ENCODE measurements at regions not wholly inside any gene's neighbourhood (a gene's known extent, or its start where the extent isn't known, plus 50 kb on each side); places are given as distances from the start of the nearest gene placed in this dataset.
A peak's percentile ranks its signal among the peaks of the same experiment; 100 is the strongest.

DNA sequence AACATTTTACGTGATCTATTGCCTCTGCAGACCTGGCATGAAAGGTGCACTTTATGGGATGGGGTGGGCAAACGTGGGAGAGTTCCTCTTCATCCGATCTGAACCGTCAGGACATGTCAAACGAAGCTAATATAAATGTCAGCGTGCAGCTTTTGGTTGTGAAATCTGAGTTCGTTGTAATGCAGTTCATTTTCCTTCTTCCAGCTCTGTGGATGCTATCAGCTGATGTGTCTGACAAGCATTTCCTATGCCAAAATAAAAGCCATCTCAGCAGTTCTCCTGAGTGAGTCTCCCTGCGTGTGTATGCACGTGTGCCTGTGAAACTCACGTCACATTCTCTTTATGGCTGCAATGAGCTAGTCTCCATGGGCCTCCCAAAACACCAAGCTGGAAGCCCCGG lies 512.3 kb downstream of the MCTP2 start:
- Histone ChIP-seq H2AFZ (ENCODE audit: low read length) (no peak overlapping the region), H3K27me3 (ENCODE audit: control insufficient read depth in 1 of 2, insufficient read depth in 2 of 2, low read length in 2 of 2) (no peaks in the 10 kb centered on the region), H3K9ac (ENCODE audit: insufficient read depth, low read depth, low read length) (no peak overlapping the region), H4K20me1 (ENCODE audit: insufficient read depth, low read length) (no peaks in the 10 kb centered on the region), H3K36me3 (replicated peaks in 1 of 2; ENCODE audit: control insufficient read depth in 1 of 2, insufficient read depth in 2 of 2, low read length in 2 of 2) (no peaks in the 10 kb centered on the region), H3K27ac (ENCODE audit: extremely low read length, insufficient read depth, low read length) (no peak overlapping the region), H3K79me2 (ENCODE audit: insufficient read depth, low read length) (no peaks in the 10 kb centered on the region), H3K4me1 (ENCODE audit: insufficient read depth, low read length) (no peaks in the 10 kb centered on the region), H3K9me3 (ENCODE audit: low read length) (no peaks in the 10 kb centered on the region), H3K4me3 (replicated peaks in 1 of 3; ENCODE audit: insufficient read depth in 1 of 3, low read depth in 2 of 3, low read length in 3 of 3) (no peak overlapping the region), H3K4me2 (ENCODE audit: low read depth, low read length) (no peak overlapping the region)
- in situ Hi-C loops (cut with HindIII; ENCODE audit: extremely low pct_ligation_motif_present, low pct_unique_long_range_greater_than_20kb), result no loop called here
- ChIA-PET POLR2A (no interaction called here), CTCF (ENCODE audit: low intra/inter-chr PET ratio, low total read pairs) (no interaction called here)
- TF ChIP-seq, protein P1, sequence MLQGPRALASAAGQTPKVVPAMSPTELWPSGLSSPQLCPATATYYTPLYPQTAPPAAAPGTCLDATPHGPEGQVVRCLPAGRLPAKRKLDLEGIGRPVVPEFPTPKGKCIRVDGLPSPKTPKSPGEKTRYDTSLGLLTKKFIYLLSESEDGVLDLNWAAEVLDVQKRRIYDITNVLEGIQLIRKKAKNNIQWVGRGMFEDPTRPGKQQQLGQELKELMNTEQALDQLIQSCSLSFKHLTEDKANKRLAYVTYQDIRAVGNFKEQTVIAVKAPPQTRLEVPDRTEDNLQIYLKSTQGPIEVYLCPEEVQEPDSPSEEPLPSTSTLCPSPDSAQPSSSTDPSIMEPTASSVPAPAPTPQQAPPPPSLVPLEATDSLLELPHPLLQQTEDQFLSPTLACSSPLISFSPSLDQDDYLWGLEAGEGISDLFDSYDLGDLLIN (CRISPR knock-in tag; IDR thresholded peaks at IDR 0.05; ENCODE audit: borderline replicate concordance), result no peak
- peak in 1 of 2 experiments; percentile 66; a peak in 3 of 4 replicates for TF ChIP-seq MAFK (conservative IDR thresholded peaks at IDR 0.05 in 1 of 2, IDR thresholded peaks at IDR 0.05 in 1 of 2; ENCODE audit: low read length in 2 of 2)
- TF ChIP-seq MAFF (IDR thresholded peaks at IDR 0.05; ENCODE audit: low read depth, low read length), result peak; percentile 33; the same call in 1 of the 2 replicates
- intact Hi-C loops (cut with micrococcal nuclease; ENCODE audit: unreplicated experiment), result no loop called here
- DNase-seq (ENCODE audit: low spot score), result no peak
- FAIRE-seq, result no peak
- WGBS (ENCODE audit: low lambda C conversion rate), result 8% methylated on average over 10 of the region's 11 CpGs
- no peak for ATAC-seq
- BruUV-seq (replicated peaks), result no TSS peak

DNA sequence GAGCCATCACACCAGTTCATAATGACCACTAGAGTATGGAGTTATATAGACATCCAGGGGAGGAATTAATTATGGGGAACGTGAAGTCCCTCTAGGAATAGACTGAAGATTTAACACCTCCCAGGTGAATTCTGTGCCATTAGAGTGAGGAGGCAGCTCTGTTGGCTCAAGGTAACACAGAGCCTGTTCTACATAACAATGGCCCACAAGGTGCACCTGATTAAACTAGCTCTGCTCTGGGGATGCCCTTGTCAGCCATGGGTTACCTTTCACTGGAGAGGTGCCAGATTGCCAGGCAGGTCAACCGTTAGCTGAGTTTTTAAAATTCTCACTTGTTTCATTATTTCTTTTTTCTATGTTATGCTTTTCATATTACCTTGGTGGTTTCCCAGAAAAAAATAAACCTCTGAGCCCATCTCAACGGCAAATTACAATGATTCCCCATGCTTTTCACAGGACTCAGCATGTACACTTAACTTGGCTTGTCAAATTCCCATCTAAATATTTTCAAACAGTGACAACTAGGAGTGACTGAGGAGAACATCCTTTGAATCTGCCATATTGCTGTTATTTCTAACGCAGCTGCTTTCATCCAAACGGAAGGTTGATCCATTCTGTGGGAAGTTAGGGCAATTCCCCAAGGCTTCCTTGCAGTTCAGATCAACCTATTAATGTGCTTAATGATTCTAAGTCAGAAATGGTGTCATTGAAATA lies 512.9 kb downstream of the MCTP2 start:
- no peak for ATAC-seq
- Histone ChIP-seq H3K79me2 (ENCODE audit: insufficient read depth, low read length) (no peaks in the 10 kb centered on the region), H3K4me1 (ENCODE audit: insufficient read depth, low read length) (no peaks in the 10 kb centered on the region), H3K4me3 (replicated peaks in 1 of 3; ENCODE audit: insufficient read depth in 1 of 3, low read depth in 2 of 3, low read length in 3 of 3) (no peak overlapping the region), H3K4me2 (ENCODE audit: low read depth, low read length) (no peak overlapping the region), H3K9ac (ENCODE audit: insufficient read depth, low read depth, low read length) (no peak overlapping the region), H3K27me3 (ENCODE audit: control insufficient read depth in 1 of 2, insufficient read depth in 2 of 2, low read length in 2 of 2) (no peaks in the 10 kb centered on the region), H3K9me3 (ENCODE audit: low read length) (no peaks in the 10 kb centered on the region), H2AFZ (ENCODE audit: low read length) (no peak overlapping the region), H3K27ac (ENCODE audit: extremely low read length, insufficient read depth, low read length) (no peak overlapping the region), H4K20me1 (ENCODE audit: insufficient read depth, low read length) (no peaks in the 10 kb centered on the region), H3K36me3 (replicated peaks in 1 of 2; ENCODE audit: control insufficient read depth in 1 of 2, insufficient read depth in 2 of 2, low read length in 2 of 2) (no peaks in the 10 kb centered on the region)
- ChIA-PET POLR2A (no interaction called here), CTCF (ENCODE audit: low intra/inter-chr PET ratio, low total read pairs) (no interaction called here)
- intact Hi-C loops (cut with micrococcal nuclease; ENCODE audit: unreplicated experiment) (no loop called here), in situ Hi-C loops (cut with HindIII; ENCODE audit: extremely low pct_ligation_motif_present, low pct_unique_long_range_greater_than_20kb) (no loop called here)
- no peak for DNase-seq (ENCODE audit: low spot score)
- no peak for FAIRE-seq
- no TSS peak for BruUV-seq (replicated peaks)
- no peak for TF ChIP-seq MBD4 (IDR thresholded peaks at IDR 0.05; ENCODE audit: borderline replicate concordance, low read length)
- TF ChIP-seq, protein P2, sequence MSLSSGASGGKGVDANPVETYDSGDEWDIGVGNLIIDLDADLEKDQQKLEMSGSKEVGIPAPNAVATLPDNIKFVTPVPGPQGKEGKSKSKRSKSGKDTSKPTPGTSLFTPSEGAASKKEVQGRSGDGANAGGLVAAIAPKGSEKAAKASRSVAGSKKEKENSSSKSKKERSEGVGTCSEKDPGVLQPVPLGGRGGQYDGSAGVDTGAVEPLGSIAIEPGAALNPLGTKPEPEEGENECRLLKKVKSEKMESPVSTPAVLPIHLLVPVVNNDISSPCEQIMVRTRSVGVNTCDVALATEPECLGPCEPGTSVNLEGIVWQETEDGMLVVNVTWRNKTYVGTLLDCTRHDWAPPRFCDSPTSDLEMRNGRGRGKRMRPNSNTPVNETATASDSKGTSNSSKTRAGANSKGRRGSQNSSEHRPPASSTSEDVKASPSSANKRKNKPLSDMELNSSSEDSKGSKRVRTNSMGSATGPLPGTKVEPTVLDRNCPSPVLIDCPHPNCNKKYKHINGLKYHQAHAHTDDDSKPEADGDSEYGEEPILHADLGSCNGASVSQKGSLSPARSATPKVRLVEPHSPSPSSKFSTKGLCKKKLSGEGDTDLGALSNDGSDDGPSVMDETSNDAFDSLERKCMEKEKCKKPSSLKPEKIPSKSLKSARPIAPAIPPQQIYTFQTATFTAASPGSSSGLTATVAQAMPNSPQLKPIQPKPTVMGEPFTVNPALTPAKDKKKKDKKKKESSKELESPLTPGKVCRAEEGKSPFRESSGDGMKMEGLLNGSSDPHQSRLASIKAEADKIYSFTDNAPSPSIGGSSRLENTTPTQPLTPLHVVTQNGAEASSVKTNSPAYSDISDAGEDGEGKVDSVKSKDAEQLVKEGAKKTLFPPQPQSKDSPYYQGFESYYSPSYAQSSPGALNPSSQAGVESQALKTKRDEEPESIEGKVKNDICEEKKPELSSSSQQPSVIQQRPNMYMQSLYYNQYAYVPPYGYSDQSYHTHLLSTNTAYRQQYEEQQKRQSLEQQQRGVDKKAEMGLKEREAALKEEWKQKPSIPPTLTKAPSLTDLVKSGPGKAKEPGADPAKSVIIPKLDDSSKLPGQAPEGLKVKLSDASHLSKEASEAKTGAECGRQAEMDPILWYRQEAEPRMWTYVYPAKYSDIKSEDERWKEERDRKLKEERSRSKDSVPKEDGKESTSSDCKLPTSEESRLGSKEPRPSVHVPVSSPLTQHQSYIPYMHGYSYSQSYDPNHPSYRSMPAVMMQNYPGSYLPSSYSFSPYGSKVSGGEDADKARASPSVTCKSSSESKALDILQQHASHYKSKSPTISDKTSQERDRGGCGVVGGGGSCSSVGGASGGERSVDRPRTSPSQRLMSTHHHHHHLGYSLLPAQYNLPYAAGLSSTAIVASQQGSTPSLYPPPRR (CRISPR knock-in tag; IDR thresholded peaks at IDR 0.05; ENCODE audit: borderline replicate concordance), result no peak
- 0% methylated on average over 5 of the region's 5 CpGs for WGBS (ENCODE audit: low lambda C conversion rate)
